SKM-1 treated with dmso at 0.1 percent for 144 hours (cell line): ENCODE measurements at regions not wholly inside any gene's neighbourhood (a gene's known extent, or its start where the extent isn't known, plus 50 kb on each side); places are given as distances from the start of the nearest gene placed in this dataset.

ENCODE experiments used
- DNase-seq: peaks from one replicate; lab custom pipeline; 2025; ENCODE audit not compliant: unreplicated experiment; lab: John Stamatoyannopoulos, UW

DNA sequence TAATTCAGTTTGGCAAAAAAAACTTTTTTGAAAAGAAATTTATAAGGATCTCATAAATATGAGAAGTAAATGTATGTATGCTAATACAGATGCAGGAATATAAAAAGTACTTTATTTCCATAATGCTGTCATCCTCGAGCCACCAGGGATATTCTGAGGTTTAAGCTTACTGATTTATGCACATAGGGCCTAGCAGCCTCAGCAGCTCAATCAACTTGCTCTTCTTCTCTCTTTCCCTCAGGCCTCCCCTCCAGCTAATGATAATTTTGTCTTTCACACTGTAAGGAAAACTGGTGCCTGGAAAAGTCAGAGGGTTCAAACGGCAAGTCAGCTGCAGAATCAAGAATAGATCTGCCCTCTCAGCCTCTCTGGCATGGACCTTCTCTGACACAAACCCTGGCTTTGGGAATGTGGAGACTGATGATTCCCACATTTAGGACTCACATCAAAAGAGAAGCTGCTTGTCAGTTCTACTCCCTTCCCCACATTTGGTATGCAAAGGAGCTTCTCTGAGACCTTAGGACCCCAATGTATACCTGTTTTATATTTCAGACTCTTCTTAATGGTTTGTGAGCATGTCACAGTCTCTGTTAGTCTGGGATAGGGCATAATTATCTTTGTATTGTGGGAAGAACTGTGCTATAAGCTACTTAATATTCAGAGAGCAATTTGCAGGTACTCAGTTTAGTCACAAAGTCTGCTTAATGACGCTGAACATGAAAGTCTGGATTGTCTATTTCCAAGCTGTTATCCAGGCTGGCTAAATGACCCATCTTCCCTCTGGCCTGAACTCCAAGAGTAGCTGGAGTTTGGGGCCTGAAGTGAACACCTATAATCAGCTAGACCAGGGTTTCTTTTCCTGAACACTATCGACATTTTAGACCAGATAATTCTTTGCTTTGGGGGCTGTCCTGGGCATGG is 52.1 kb upstream of the DIPK1A start:
- DNase-seq: no peak

GRCh38 chr1:93014168-93014567 is 52.9 kb upstream of the DIPK1A start:
- DNase-seq: no peak

GRCh38 chr1:93015590-93015989 is 54.3 kb upstream of the DIPK1A start:
- no peak for DNase-seq

- DNase-seq: no peak
Measured at GRCh38 chr1:93016171-93016570, 54.9 kb upstream of the DIPK1A start.

GRCh38 chr1:93021539-93022134 is 57.4 kb upstream of the MTF2 start:
- peak; percentile 73 for DNase-seq

DNA sequence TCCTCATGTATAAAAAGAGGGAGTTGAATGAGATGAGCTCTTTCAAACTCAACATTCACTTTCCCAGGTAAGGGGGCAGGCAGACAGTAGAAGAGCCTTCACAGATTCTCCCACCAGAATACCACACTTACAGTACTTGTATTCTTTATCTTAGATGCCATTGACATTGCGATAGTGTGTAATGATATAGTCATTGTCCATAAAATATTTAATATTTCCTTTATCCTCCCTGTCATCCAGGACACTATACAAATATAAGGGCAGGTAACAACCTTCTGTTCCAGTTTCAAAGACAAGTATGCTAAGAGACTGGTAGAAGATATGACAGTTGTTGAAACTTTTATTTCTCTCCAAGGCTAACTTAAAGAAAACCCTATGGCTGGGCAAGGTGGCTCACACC is 56.5 kb upstream of the MTF2 start:
- DNase-seq: no peak

DNA sequence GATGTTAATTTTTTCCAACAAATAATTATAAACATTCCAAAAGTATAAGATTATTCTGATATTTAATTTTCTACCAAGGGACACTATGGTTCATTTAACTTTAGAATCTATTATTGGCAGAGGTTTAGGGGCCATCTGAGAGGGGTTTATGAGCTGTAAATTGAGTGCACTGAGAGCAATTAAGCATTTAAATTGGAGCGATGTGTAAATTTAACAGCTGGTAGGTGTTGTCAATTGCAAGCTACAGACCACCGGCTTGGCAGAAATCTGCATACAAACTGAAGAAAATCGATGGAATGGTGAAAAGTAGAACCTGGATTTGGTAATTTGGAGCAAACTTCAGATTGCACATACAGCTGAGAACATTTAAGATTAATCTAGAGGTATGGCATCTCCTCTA is 55.8 kb upstream of the MTF2 start:
- DNase-seq: no peak

GRCh38 chr1:93025572-93025971 is 53.5 kb upstream of the MTF2 start:
- no peak for DNase-seq

DNA sequence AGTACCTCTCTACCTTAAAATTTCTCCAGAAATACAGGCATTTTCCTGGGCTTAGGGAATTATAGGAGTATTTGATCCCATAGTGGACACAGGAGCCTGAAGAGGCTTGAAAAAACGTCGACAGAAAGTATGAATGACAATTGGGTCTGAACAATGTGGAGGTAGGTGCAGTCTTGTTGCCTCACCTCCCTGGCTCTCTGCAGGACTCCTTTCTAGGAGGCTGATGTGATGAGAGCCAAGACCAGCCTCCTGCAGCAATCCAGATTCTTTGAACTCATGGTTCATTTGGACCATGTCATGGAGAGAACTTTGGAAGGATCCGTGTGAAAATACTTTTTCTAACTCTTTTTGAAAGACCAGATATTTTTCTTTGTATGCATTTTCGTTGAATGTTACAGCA is 50.5 kb upstream of the MTF2 start:
- no peak for DNase-seq
